ENCODE measurements at regions not wholly inside any gene's neighbourhood (a gene's known extent, or its start where the extent isn't known, plus 50 kb on each side); places are given as distances from the start of the nearest gene placed in this dataset.

DNA sequence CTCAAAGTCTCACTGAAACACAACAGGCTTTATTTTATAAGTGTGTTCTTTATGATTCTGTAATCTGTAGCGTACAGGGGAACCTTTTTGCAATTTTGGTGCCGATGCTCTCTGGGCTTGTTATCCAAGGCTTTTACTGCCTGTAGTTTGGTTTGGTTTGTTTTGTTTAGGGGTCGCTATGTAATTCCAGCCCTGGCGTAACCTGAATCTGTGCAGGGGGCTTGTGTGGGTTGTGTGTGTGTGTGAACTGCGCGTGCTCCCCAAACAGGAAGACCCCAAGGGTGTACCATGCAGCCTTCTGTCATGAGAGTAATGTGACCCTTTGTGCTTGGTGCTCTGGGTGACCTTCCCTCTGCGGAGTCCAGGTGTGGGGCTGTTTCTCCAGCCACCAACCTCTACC, 92.1 kb upstream of the CLDN14 start:
- no peaks in the 10 kb centered on the region; a peak in 1 of 5 replicates for H3K4me1 ChIP-seq (replicated peaks in 1 of 2; ENCODE audit: control insufficient read depth in 2 of 2, insufficient read depth in 2 of 2, low read length in 2 of 2)
- under 1% methylated on average over 7 of the region's 7 CpGs for WGBS (ENCODE audit: insufficient coverage, low coverage, missing lambda C conversion rate)
- FAIRE-seq (no peak), ATAC-seq (no peak), DNase-seq (ENCODE audit: extremely low read depth in 1 of 4, low spot score in 3 of 4) (no peak)
- intact Hi-C loops (cut with micrococcal nuclease) = no loop called here
- H3K4me3 ChIP-seq = no peak overlapping the region
- no peaks in the 10 kb centered on the region for H3K9me3 ChIP-seq (replicated peaks; ENCODE audit: control insufficient read depth, insufficient read depth, low read depth, low read length)
- no peak for TF ChIP-seq NBN (IDR thresholded peaks at IDR 0.05; ENCODE audit: low read depth)
- no peak for TF ChIP-seq HSF4 (CRISPR knock-in tag; IDR thresholded peaks at IDR 0.05; ENCODE audit: borderline replicate concordance)
- TF ChIP-seq ZNF764 (CRISPR knock-in tag; IDR thresholded peaks at IDR 0.05; ENCODE audit: low read depth) = no peak
- no peak for TF ChIP-seq EGR1 (conservative IDR thresholded peaks at IDR 0.05)
- TF ChIP-seq, protein P1, sequence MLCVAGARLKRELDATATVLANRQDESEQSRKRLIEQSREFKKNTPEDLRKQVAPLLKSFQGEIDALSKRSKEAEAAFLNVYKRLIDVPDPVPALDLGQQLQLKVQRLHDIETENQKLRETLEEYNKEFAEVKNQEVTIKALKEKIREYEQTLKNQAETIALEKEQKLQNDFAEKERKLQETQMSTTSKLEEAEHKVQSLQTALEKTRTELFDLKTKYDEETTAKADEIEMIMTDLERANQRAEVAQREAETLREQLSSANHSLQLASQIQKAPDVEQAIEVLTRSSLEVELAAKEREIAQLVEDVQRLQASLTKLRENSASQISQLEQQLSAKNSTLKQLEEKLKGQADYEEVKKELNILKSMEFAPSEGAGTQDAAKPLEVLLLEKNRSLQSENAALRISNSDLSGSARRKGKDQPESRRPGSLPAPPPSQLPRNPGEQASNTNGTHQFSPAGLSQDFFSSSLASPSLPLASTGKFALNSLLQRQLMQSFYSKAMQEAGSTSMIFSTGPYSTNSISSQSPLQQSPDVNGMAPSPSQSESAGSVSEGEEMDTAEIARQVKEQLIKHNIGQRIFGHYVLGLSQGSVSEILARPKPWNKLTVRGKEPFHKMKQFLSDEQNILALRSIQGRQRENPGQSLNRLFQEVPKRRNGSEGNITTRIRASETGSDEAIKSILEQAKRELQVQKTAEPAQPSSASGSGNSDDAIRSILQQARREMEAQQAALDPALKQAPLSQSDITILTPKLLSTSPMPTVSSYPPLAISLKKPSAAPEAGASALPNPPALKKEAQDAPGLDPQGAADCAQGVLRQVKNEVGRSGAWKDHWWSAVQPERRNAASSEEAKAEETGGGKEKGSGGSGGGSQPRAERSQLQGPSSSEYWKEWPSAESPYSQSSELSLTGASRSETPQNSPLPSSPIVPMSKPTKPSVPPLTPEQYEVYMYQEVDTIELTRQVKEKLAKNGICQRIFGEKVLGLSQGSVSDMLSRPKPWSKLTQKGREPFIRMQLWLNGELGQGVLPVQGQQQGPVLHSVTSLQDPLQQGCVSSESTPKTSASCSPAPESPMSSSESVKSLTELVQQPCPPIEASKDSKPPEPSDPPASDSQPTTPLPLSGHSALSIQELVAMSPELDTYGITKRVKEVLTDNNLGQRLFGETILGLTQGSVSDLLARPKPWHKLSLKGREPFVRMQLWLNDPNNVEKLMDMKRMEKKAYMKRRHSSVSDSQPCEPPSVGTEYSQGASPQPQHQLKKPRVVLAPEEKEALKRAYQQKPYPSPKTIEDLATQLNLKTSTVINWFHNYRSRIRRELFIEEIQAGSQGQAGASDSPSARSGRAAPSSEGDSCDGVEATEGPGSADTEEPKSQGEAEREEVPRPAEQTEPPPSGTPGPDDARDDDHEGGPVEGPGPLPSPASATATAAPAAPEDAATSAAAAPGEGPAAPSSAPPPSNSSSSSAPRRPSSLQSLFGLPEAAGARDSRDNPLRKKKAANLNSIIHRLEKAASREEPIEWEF (CRISPR knock-in tag; IDR thresholded peaks at IDR 0.05) = no peak
- TF ChIP-seq RBM25 (IDR thresholded peaks at IDR 0.05; ENCODE audit: low read depth, low read length, severe bottlenecking) = no peak
- TF ChIP-seq CSDE1 (IDR thresholded peaks at IDR 0.05) = no peak
- peaks cover 15 to 41% of the 10 kb centered on the region in 2 experiments for H3K27me3 ChIP-seq (ENCODE audit: control insufficient read depth in 2 of 2, insufficient read depth in 2 of 2, low read length in 2 of 2)
- H3K4me2 ChIP-seq (ENCODE audit: insufficient read depth, low read length) = no peak overlapping the region
- H4K20me1 ChIP-seq (replicated peaks; ENCODE audit: control insufficient read depth, insufficient read depth, low read length) = no peaks in the 10 kb centered on the region
- H3K9ac ChIP-seq (ENCODE audit: insufficient read depth in 1 of 2, low read depth in 2 of 2, low read length in 2 of 2) = no peak overlapping the region
- ChIA-PET POLR2A (no interaction called here), CTCF (ENCODE audit: low intra/inter-chr PET ratio) (no interaction called here)
- no peaks in the 10 kb centered on the region for H3K36me3 ChIP-seq (ENCODE audit: control insufficient read depth, insufficient read depth, low read length)
- no peak overlapping the region for H2AFZ ChIP-seq (ENCODE audit: low read depth, low read length)
- in situ Hi-C loops (cut with MboI) = no loop called here
- no peaks in the 10 kb centered on the region for H3K9me1 ChIP-seq (ENCODE audit: control insufficient read depth, insufficient read depth, low read length)
- H3K79me2 ChIP-seq (ENCODE audit: control insufficient read depth, insufficient read depth, low read length) = no peaks in the 10 kb centered on the region
- H3K27ac ChIP-seq (ENCODE audit: extremely low read depth, low read depth, low read length) = no peak overlapping the region
- no TSS peak for BruUV-seq (replicated peaks)
